IMR-90 (cell line): ENCODE measurements at regions not wholly inside any gene's neighbourhood (a gene's known extent, or its start where the extent isn't known, plus 50 kb on each side); places are given as distances from the start of the nearest gene placed in this dataset.

Experiments used
- ATAC-seq: fragments of 200-7000 bp; cut with Tn5 transposase; 2 replicates; pipeline ENCODE4 v1.9.1; 2020; ENCODE audit warnings: low read depth, mild to moderate bottlenecking, moderate library complexity
- BruUV-seq: library from RNA; stranded (reverse); fragments of 400-500 nt; replicated peaks from 2 replicates; lab custom pipeline; 2021; lab: Mats Ljungman, UMichigan
- CTCF ChIA-PET: fragments of 300-600 bp; formaldehyde crosslinking; extraction: SDS; loops from one replicate; lab custom pipeline; 2021; ENCODE audit warnings: antibody characterized with exemption; lab: Yijun Ruan, JAX
- POLR2A ChIA-PET: fragments of 300-600 bp; sonication (Branson Sonifier 250); formaldehyde crosslinking; loops from one replicate; lab custom pipeline; 2022; ENCODE audit warnings: antibody characterized with exemption; ENCODE audit not compliant: unreplicated experiment; lab: Charles Lee
- DNase-seq: peaks from one replicate; pipeline ENCODE4 v3.0.0; 2013
- H2AFZ ChIP-seq: replicated peaks from 2 replicates; pipeline ENCODE3; 2013; ENCODE audit warnings: low read length, mild to moderate bottlenecking; ENCODE audit not compliant: poor library complexity
- H2AK5ac ChIP-seq: 2 replicates; pipeline ENCODE4 v1.6.1; 2013; ENCODE audit warnings: low read depth, low read length, inconsistent platforms
- H2AK9ac ChIP-seq: replicated peaks from 2 replicates; pipeline ENCODE3; 2013; ENCODE audit warnings: mild to moderate bottlenecking, low read depth, low read length, moderate library complexity; ENCODE audit not compliant: poor library complexity
- H2BK120ac ChIP-seq: 2 replicates; pipeline ENCODE4 v1.6.1; 2013; ENCODE audit warnings: low read depth, low read length, inconsistent platforms
- H2BK15ac ChIP-seq: 3 replicates; pipeline ENCODE4 v1.6.1; 2013; ENCODE audit warnings: low read depth, low read length, inconsistent platforms
- H2BK20ac ChIP-seq: 2 replicates; pipeline ENCODE4 v1.6.1; 2013; ENCODE audit warnings: low read depth, mild to moderate bottlenecking, inconsistent platforms, low read length, moderate library complexity
- H2BK5ac ChIP-seq: 2 replicates; pipeline ENCODE4 v1.6.1; 2013; ENCODE audit warnings: mild to moderate bottlenecking, low read depth, low read length, inconsistent platforms; ENCODE audit not compliant: poor library complexity, severe bottlenecking
- H3K14ac ChIP-seq: replicated peaks from 2 replicates; pipeline ENCODE4 v1.6.1; 2013; ENCODE audit warnings: low read depth, low read length, inconsistent platforms
- H3K18ac ChIP-seq: 2 replicates; pipeline ENCODE4 v1.6.1; 2013; ENCODE audit warnings: low read depth, low read length, control low read depth
- H3K23ac ChIP-seq: 2 replicates; pipeline ENCODE4 v1.6.1; 2013; ENCODE audit warnings: low read depth, low read length, inconsistent platforms
- H3K27ac ChIP-seq: 2 replicates; pipeline ENCODE4 v1.5.1; 2013; ENCODE audit warnings: mild to moderate bottlenecking, control low read depth, low read length; ENCODE audit not compliant: insufficient read depth
- H3K27me3 ChIP-seq: 2 replicates; pipeline ENCODE4 v1.6.1; 2013; ENCODE audit warnings: low read length; ENCODE audit not compliant: control insufficient read depth, insufficient read depth
- H3K36me3 ChIP-seq: 2 replicates; pipeline ENCODE4 v1.6.1; 2013; ENCODE audit warnings: low read length, mixed read lengths; ENCODE audit not compliant: control insufficient read depth, insufficient read depth
- H3K4ac ChIP-seq: 2 replicates; pipeline ENCODE4 v1.6.1; 2013; ENCODE audit warnings: low read depth, low read length, inconsistent platforms
- H3K4me1 ChIP-seq: 2 replicates; pipeline ENCODE4 v1.6.1; 2013; ENCODE audit warnings: low read length, mixed read lengths; ENCODE audit not compliant: control insufficient read depth, insufficient read depth
- H3K4me2 ChIP-seq: 2 replicates; pipeline ENCODE4 v1.6.1; 2013; ENCODE audit warnings: low read depth, mild to moderate bottlenecking, control low read depth, low read length, moderate library complexity
- H3K4me3 ChIP-seq: 2 replicates; pipeline ENCODE4 v1.5.1; 2013; ENCODE audit warnings: low read depth, mild to moderate bottlenecking, control low read depth, low read length, moderate library complexity; ENCODE audit not compliant: insufficient read depth
- H3K56ac ChIP-seq: 2 replicates; pipeline ENCODE4 v1.6.1; 2013; ENCODE audit warnings: low read length, inconsistent platforms; ENCODE audit not compliant: insufficient read depth; ENCODE audit errors: extremely low read depth
- H3K79me1 ChIP-seq, 2 experiments: 2 replicates each; pipeline ENCODE4 v1.6.1; 2013; ENCODE audit warnings: low read length in 2 of 2, inconsistent platforms in 1 of 2, low read depth in 1 of 2
- H3K9ac ChIP-seq: 2 replicates; pipeline ENCODE4 v1.6.1; 2013; ENCODE audit warnings: low read depth, low read length, control low read depth
- H3K9me1 ChIP-seq: 2 replicates; pipeline ENCODE4 v1.6.1; 2013; ENCODE audit warnings: low read length, inconsistent platforms; ENCODE audit not compliant: insufficient read depth
- H3K9me3 ChIP-seq: 2 replicates; pipeline ENCODE4 v1.6.1; 2013; ENCODE audit warnings: low read length; ENCODE audit not compliant: control insufficient read depth, insufficient read depth
- H4K20me1 ChIP-seq: 2 replicates; pipeline ENCODE4 v1.6.1; 2013; ENCODE audit warnings: low read length, inconsistent platforms; ENCODE audit not compliant: insufficient read depth
- H4K5ac ChIP-seq: 2 replicates; pipeline ENCODE4 v1.6.1; 2013; ENCODE audit warnings: mild to moderate bottlenecking, low read depth, low read length, control low read depth
- H4K8ac ChIP-seq, 2 experiments: 2 replicates each; pipeline ENCODE4 v1.6.1; 2013; ENCODE audit warnings: low read depth in 2 of 2, low read length in 2 of 2, control low read depth in 1 of 2, inconsistent platforms in 1 of 2
- H4K91ac ChIP-seq: 2 replicates; pipeline ENCODE4 v1.6.1; 2013; ENCODE audit warnings: low read depth, low read length, inconsistent platforms; ENCODE audit not compliant: insufficient read depth
- BHLHE40 ChIP-seq: fragments of 150-350 bp; IDR thresholded peaks from 2 replicates; pipeline ENCODE4 v1.6.1; 2016; ENCODE audit warnings: mild to moderate bottlenecking, low read depth, low read length
- CHD1 ChIP-seq: IDR thresholded peaks from 2 replicates; pipeline ENCODE4 v1.6.1; 2012; ENCODE audit warnings: low read depth, low read length, improper control_type of control experiment
- FOS ChIP-seq: fragments of 150-350 bp; IDR thresholded peaks from 2 replicates; pipeline ENCODE4 v1.6.1; 2016; ENCODE audit warnings: low read depth, low read length
- MAFK ChIP-seq: IDR thresholded peaks from 2 replicates; pipeline ENCODE4 v1.6.1; 2012; ENCODE audit warnings: low read depth, low read length, improper control_type of control experiment
- MAZ ChIP-seq: IDR thresholded peaks from 2 replicates; pipeline ENCODE4 v1.6.1; 2012; ENCODE audit warnings: low read depth, mild to moderate bottlenecking, low read length, improper control_type of control experiment, moderate library complexity, borderline replicate concordance
- MXI1 ChIP-seq: IDR thresholded peaks from 2 replicates; pipeline ENCODE4 v1.6.1; 2012; ENCODE audit warnings: low read depth, mild to moderate bottlenecking, low read length, moderate library complexity, borderline replicate concordance
- NFE2L2 ChIP-seq: fragments of 150-350 bp; IDR thresholded peaks from 2 replicates; pipeline ENCODE4 v1.6.1; 2016; ENCODE audit warnings: low read depth, mild to moderate bottlenecking, low read length
- POLR2A ChIP-seq: IDR thresholded peaks from 2 replicates; pipeline ENCODE4 v1.6.1; 2012; ENCODE audit warnings: mild to moderate bottlenecking, low read depth, low read length
- RAD21 ChIP-seq: IDR thresholded peaks from 2 replicates; pipeline ENCODE4 v1.6.1; 2012; ENCODE audit warnings: low read length, improper control_type of control experiment
- RCOR1 ChIP-seq: IDR thresholded peaks from 2 replicates; pipeline ENCODE4 v1.6.1; 2012; ENCODE audit warnings: mild to moderate bottlenecking, low read length, improper control_type of control experiment; ENCODE audit not compliant: insufficient replicate concordance
- RFX5 ChIP-seq: IDR thresholded peaks from 2 replicates; pipeline ENCODE4 v1.8.0; 2012; ENCODE audit warnings: low read depth, mild to moderate bottlenecking, low read length, moderate library complexity
- SMC3 ChIP-seq: fragments of 150-350 bp; IDR thresholded peaks from 2 replicates; pipeline ENCODE4 v1.6.1; 2016; ENCODE audit warnings: low read depth, mild to moderate bottlenecking, antibody characterized with exemption, low read length, moderate library complexity
- dilution Hi-C: fragments of 300-500 bp; cut with HindIII; formaldehyde crosslinking; loops from one replicate; pipeline ENCODE4 v1.14.3; 2018; ENCODE audit warnings: low sequenced_read_pairs; ENCODE audit not compliant: unreplicated experiment
- in situ Hi-C: fragments of 300-500 bp; cut with MboI; formaldehyde crosslinking; loops from 3 replicates; pipeline ENCODE4 v1.14.3; 2019; ENCODE audit warnings: low sequenced_read_pairs, inconsistent platforms, mixed read lengths
- intact Hi-C: fragments of 100-400 bp; cut with micrococcal nuclease; formaldehyde crosslinking; loops from 2 replicates; pipeline ENCODE4 v1.10.0; 2022
- TF ChIP-seq, protein P1 (sequence below): fragments of 150-350 bp; IDR thresholded peaks from 2 replicates; pipeline ENCODE4 v1.6.1; 2017; ENCODE audit warnings: mild to moderate bottlenecking, antibody characterized with exemption, low read length, low read depth
- TF ChIP-seq, protein P2 (sequence below): conservative IDR thresholded peaks from 2 replicates; pipeline ENCODE4 v1.5.1; 2012; ENCODE audit warnings: mild to moderate bottlenecking, low read depth, low read length, improper control_type of control experiment
- TF ChIP-seq, protein P3 (sequence below): fragments of 150-350 bp; IDR thresholded peaks from 2 replicates; pipeline ENCODE4 v1.6.1; 2016; ENCODE audit warnings: low read depth, mild to moderate bottlenecking, low read length, moderate library complexity, borderline replicate concordance

DNA sequence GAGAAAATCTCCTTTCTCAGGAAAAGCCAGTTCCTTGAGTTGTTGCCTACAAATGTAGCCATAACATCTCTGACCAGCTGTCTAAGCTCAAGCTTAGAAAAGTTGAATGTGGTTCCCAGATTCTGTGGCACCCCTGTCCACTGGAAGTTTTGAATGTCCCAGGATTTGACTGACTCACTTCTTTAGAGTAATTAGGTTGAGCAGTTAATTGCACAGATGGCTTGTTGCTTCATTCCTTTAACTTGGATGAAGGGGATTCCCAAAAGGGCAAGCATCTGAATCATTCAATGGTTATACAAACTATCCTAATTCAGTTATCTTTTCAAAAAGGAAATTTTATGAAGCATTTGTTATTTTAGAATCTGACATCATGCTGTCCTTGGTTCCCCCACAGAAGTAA, 374.7 kb downstream of the LNPK start:
- Histone ChIP-seq H2BK20ac (no peak overlapping the region), H3K9me1 (no peaks in the 10 kb centered on the region), H2AK9ac (no peak overlapping the region), H3K9ac (no peak overlapping the region), H2BK5ac (no peak overlapping the region), H3K27ac (no peak overlapping the region), H4K91ac (no peak overlapping the region), H3K56ac (no peak overlapping the region), H2BK120ac (no peak overlapping the region), H3K27me3 (no peaks in the 10 kb centered on the region), H2AFZ (no peak overlapping the region), H3K4ac (no peak overlapping the region), H3K23ac (no peak overlapping the region), H3K36me3 (no peaks in the 10 kb centered on the region), H3K4me1 (no peaks in the 10 kb centered on the region), H2AK5ac (no peak overlapping the region), H4K5ac (no peak overlapping the region), H3K14ac (no peak overlapping the region), H3K4me3 (no peak overlapping the region), H3K9me3 (no peaks in the 10 kb centered on the region), H4K20me1 (no peaks in the 10 kb centered on the region), H4K8ac (no peak overlapping the region), H3K4me2 (no peak overlapping the region), H3K79me1 (no peaks in the 10 kb centered on the region), H2BK15ac (no peak overlapping the region), H3K18ac (no peak overlapping the region)
- intact Hi-C loops (no loop called here), dilution Hi-C loops (no loop called here), in situ Hi-C loops (no loop called here)
- DNase-seq = no peak
- no peak for TF ChIP-seq MXI1
- TF ChIP-seq, protein P1, sequence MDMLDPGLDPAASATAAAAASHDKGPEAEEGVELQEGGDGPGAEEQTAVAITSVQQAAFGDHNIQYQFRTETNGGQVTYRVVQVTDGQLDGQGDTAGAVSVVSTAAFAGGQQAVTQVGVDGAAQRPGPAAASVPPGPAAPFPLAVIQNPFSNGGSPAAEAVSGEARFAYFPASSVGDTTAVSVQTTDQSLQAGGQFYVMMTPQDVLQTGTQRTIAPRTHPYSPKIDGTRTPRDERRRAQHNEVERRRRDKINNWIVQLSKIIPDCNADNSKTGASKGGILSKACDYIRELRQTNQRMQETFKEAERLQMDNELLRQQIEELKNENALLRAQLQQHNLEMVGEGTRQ = no peak
- no peak for TF ChIP-seq RAD21
- TF ChIP-seq RFX5 = no peak
- no peak for TF ChIP-seq CHD1
- no peak for TF ChIP-seq NFE2L2
- TF ChIP-seq, protein P2, sequence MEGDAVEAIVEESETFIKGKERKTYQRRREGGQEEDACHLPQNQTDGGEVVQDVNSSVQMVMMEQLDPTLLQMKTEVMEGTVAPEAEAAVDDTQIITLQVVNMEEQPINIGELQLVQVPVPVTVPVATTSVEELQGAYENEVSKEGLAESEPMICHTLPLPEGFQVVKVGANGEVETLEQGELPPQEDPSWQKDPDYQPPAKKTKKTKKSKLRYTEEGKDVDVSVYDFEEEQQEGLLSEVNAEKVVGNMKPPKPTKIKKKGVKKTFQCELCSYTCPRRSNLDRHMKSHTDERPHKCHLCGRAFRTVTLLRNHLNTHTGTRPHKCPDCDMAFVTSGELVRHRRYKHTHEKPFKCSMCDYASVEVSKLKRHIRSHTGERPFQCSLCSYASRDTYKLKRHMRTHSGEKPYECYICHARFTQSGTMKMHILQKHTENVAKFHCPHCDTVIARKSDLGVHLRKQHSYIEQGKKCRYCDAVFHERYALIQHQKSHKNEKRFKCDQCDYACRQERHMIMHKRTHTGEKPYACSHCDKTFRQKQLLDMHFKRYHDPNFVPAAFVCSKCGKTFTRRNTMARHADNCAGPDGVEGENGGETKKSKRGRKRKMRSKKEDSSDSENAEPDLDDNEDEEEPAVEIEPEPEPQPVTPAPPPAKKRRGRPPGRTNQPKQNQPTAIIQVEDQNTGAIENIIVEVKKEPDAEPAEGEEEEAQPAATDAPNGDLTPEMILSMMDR = no peak
- no peak for TF ChIP-seq RCOR1
- no peak for TF ChIP-seq BHLHE40
- no peak for TF ChIP-seq POLR2A
- TF ChIP-seq, protein P3, sequence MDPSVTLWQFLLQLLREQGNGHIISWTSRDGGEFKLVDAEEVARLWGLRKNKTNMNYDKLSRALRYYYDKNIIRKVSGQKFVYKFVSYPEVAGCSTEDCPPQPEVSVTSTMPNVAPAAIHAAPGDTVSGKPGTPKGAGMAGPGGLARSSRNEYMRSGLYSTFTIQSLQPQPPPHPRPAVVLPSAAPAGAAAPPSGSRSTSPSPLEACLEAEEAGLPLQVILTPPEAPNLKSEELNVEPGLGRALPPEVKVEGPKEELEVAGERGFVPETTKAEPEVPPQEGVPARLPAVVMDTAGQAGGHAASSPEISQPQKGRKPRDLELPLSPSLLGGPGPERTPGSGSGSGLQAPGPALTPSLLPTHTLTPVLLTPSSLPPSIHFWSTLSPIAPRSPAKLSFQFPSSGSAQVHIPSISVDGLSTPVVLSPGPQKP = no peak
- no peak for TF ChIP-seq MAFK
- no peak for TF ChIP-seq MAZ
- TF ChIP-seq FOS = no peak
- no peak for TF ChIP-seq SMC3
- no peak for ATAC-seq
- CTCF ChIA-PET = no interaction called here
- no TSS peak for BruUV-seq
- POLR2A ChIA-PET = no interaction called here
